ENCODE measurements at regions not wholly inside any gene's neighbourhood (a gene's known extent, or its start where the extent isn't known, plus 50 kb on each side); places are given as distances from the start of the nearest gene placed in this dataset.

DNA sequence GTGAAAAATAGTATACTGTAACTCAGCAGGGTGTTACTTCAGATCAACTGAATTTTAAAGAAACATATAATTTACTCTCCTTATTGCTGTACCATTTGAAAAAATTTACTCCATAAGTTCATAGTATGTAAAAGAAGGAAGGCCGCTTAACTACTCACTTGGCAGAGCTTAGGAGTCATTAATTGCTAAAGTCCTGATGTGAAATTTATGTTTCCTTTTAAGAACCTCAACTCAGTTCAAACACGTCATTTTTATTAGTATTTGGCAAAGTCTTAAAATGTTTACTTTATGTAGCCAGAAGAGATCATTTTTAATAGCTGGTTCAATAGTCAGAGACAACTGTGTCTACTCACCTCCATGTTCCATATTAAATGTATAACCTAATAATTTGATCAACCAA, 268.6 kb downstream of the CDH10 start:
- Histone ChIP-seq H3K27ac (ENCODE audit: control insufficient read depth, insufficient read depth, low read length) (no peak overlapping the region), H3K4me2 (ENCODE audit: control insufficient read depth, extremely low read depth, insufficient read depth, low read depth, low read length) (no peak overlapping the region), H4K20me1 (ENCODE audit: control insufficient read depth, extremely low read depth, insufficient read depth, low read length) (no peaks in the 10 kb centered on the region), H3K9me1 (ENCODE audit: control insufficient read depth, extremely low read depth, insufficient read depth, low read length) (no peaks in the 10 kb centered on the region), H3K79me2 (ENCODE audit: control insufficient read depth, insufficient read depth, low read length) (no peaks in the 10 kb centered on the region), H3K9me3 (ENCODE audit: control insufficient read depth, low read depth, low read length) (no peaks in the 10 kb centered on the region), H2AFZ (ENCODE audit: control insufficient read depth, low read length) (no peak overlapping the region), H3K4me1 (ENCODE audit: control insufficient read depth, extremely low read depth, insufficient read depth, low read length) (no peaks in the 10 kb centered on the region), H3K27me3 (ENCODE audit: control insufficient read depth, extremely low read depth, insufficient read depth, low read length) (no peaks in the 10 kb centered on the region), H3K9ac (ENCODE audit: control insufficient read depth, extremely low read depth, insufficient read depth, low read length) (no peak overlapping the region), H3K4me3 (ENCODE audit: control insufficient read depth in 2 of 3, extremely low read depth in 1 of 3, insufficient read depth in 2 of 3, low read depth in 1 of 3, low read length in 3 of 3) (no peak overlapping the region), H3K36me3 (ENCODE audit: control insufficient read depth in 2 of 2, extremely low read depth in 1 of 2, insufficient read depth in 2 of 2, low read length in 2 of 2) (no peaks in the 10 kb centered on the region)
- dilution Hi-C loops (cut with MboI; ENCODE audit: extremely low pct_ligation_motif_present, low sequenced_read_pairs) = no loop called here
- FAIRE-seq (no peak), DNase-seq (ENCODE audit: low read depth, low spot score) (no peak)
- no peak for TF ChIP-seq EZH2 (IDR thresholded peaks at IDR 0.05; ENCODE audit: low read length)
- TF ChIP-seq, protein P1, sequence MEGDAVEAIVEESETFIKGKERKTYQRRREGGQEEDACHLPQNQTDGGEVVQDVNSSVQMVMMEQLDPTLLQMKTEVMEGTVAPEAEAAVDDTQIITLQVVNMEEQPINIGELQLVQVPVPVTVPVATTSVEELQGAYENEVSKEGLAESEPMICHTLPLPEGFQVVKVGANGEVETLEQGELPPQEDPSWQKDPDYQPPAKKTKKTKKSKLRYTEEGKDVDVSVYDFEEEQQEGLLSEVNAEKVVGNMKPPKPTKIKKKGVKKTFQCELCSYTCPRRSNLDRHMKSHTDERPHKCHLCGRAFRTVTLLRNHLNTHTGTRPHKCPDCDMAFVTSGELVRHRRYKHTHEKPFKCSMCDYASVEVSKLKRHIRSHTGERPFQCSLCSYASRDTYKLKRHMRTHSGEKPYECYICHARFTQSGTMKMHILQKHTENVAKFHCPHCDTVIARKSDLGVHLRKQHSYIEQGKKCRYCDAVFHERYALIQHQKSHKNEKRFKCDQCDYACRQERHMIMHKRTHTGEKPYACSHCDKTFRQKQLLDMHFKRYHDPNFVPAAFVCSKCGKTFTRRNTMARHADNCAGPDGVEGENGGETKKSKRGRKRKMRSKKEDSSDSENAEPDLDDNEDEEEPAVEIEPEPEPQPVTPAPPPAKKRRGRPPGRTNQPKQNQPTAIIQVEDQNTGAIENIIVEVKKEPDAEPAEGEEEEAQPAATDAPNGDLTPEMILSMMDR (optimal IDR thresholded peaks at IDR 0.05 in 1 of 3, IDR thresholded peaks at IDR 0.05 in 1 of 3, conservative IDR thresholded peaks at IDR 0.05 in 1 of 3; ENCODE audit: extremely low read depth in 1 of 3, insufficient read depth in 2 of 3, low read length in 3 of 3) = no peak

GRCh38 chr5:24376616-24377015, 268.2 kb downstream of the CDH10 start:
- H3K9me3 ChIP-seq (ENCODE audit: control insufficient read depth, low read depth, low read length) = no peaks in the 10 kb centered on the region
- H3K27ac ChIP-seq (ENCODE audit: control insufficient read depth, insufficient read depth, low read length) = no peak overlapping the region
- no peaks in the 10 kb centered on the region for H4K20me1 ChIP-seq (ENCODE audit: control insufficient read depth, extremely low read depth, insufficient read depth, low read length)
- H3K4me2 ChIP-seq (ENCODE audit: control insufficient read depth, extremely low read depth, insufficient read depth, low read depth, low read length) = no peak overlapping the region
- H2AFZ ChIP-seq (ENCODE audit: control insufficient read depth, low read length) = no peak overlapping the region
- H3K4me1 ChIP-seq (ENCODE audit: control insufficient read depth, extremely low read depth, insufficient read depth, low read length) = no peaks in the 10 kb centered on the region
- no peak overlapping the region for H3K9ac ChIP-seq (ENCODE audit: control insufficient read depth, extremely low read depth, insufficient read depth, low read length)
- H3K36me3 ChIP-seq (ENCODE audit: control insufficient read depth in 2 of 2, extremely low read depth in 1 of 2, insufficient read depth in 2 of 2, low read length in 2 of 2) = no peaks in the 10 kb centered on the region
- no peaks in the 10 kb centered on the region for H3K79me2 ChIP-seq (ENCODE audit: control insufficient read depth, insufficient read depth, low read length)
- DNase-seq (ENCODE audit: low read depth, low spot score) = no peak
- no peak for FAIRE-seq
- no peaks in the 10 kb centered on the region for H3K27me3 ChIP-seq (ENCODE audit: control insufficient read depth, extremely low read depth, insufficient read depth, low read length)
- no peak for TF ChIP-seq EZH2 (IDR thresholded peaks at IDR 0.05; ENCODE audit: low read length)
- TF ChIP-seq, protein P1 (optimal IDR thresholded peaks at IDR 0.05 in 1 of 3, IDR thresholded peaks at IDR 0.05 in 1 of 3, conservative IDR thresholded peaks at IDR 0.05 in 1 of 3; ENCODE audit: extremely low read depth in 1 of 3, insufficient read depth in 2 of 3, low read length in 3 of 3) = no peak
- dilution Hi-C loops (cut with MboI; ENCODE audit: extremely low pct_ligation_motif_present, low sequenced_read_pairs) = no loop called here
- H3K4me3 ChIP-seq (ENCODE audit: control insufficient read depth in 2 of 3, extremely low read depth in 1 of 3, insufficient read depth in 2 of 3, low read depth in 1 of 3, low read length in 3 of 3) = no peak overlapping the region
- no peaks in the 10 kb centered on the region for H3K9me1 ChIP-seq (ENCODE audit: control insufficient read depth, extremely low read depth, insufficient read depth, low read length)
